SU-DHL-6 (cell line): ENCODE measurements at regions not wholly inside any gene's neighbourhood (a gene's known extent, or its start where the extent isn't known, plus 50 kb on each side); places are given as distances from the start of the nearest gene placed in this dataset.

Experiments used
- H2AFZ ChIP-seq: fragments of 200-600 bp; sonication (generic); 2 replicates; pipeline ENCODE4 v1.6.1; 2014; ENCODE audit warnings: low read depth, mild to moderate bottlenecking, moderate library complexity, mixed read lengths, antibody characterized with exemption, low read length; ENCODE audit not compliant: severe bottlenecking
- H3F3A ChIP-seq: fragments of 200-600 bp; shearing (Covaris generic); 2 replicates; pipeline ENCODE4 v1.6.0; 2016; ENCODE audit warnings: antibody characterized with exemption, mild to moderate bottlenecking; ENCODE audit not compliant: insufficient read depth
- H3K27ac ChIP-seq: fragments of 200-600 bp; sonication (generic); 2 replicates; pipeline ENCODE4 v1.5.1; 2016; ENCODE audit warnings: low read depth, mild to moderate bottlenecking, low read length, moderate library complexity, mixed read lengths
- H3K27me3 ChIP-seq: fragments of 200-600 bp; sonication (generic), shearing (Covaris generic); 2 replicates; pipeline ENCODE4 v1.6.0; 2014; ENCODE audit warnings: mild to moderate bottlenecking, low read length
- H3K36me3 ChIP-seq: fragments of 200-600 bp; sonication (generic); 2 replicates; pipeline ENCODE4 v1.6.1; 2014; ENCODE audit warnings: mild to moderate bottlenecking, low read length, mixed read lengths
- H3K4me2 ChIP-seq: fragments of 300-600, 200-600 bp; shearing (Covaris generic), sonication (generic); 2 replicates; pipeline ENCODE4 v1.6.0; 2014; ENCODE audit warnings: low read length, low read depth, mild to moderate bottlenecking; ENCODE audit not compliant: poor library complexity, severe bottlenecking
- H3K4me3 ChIP-seq: fragments of 200-600 bp; sonication (generic); 2 replicates; pipeline ENCODE4 v1.5.1; 2014; ENCODE audit warnings: antibody characterized with exemption, low read length, mild to moderate bottlenecking, mixed read lengths; ENCODE audit not compliant: insufficient read depth, poor library complexity, severe bottlenecking
- H3K79me2 ChIP-seq: fragments of 200-600 bp; sonication (generic); 2 replicates; pipeline ENCODE4 v1.6.1; 2014; ENCODE audit warnings: mild to moderate bottlenecking, low read length, moderate library complexity; ENCODE audit not compliant: insufficient read depth
- H3K9ac ChIP-seq: fragments of 200-600 bp; sonication (generic); 2 replicates; pipeline ENCODE4 v1.7.0; 2014; ENCODE audit warnings: mild to moderate bottlenecking, low read length
- H3K9me2 ChIP-seq: fragments of 200-600 bp; sonication (generic); replicated peaks from 2 replicates; pipeline ENCODE4 v1.6.1; 2014; ENCODE audit warnings: low read length; ENCODE audit not compliant: insufficient read depth
- H3K9me3 ChIP-seq: fragments of 200-600 bp; sonication (generic); 2 replicates; pipeline ENCODE4 v1.6.1; 2014; ENCODE audit warnings: low read length, mixed read lengths; ENCODE audit not compliant: insufficient read depth
- H4K20me1 ChIP-seq: fragments of 200-600 bp; sonication (generic); 2 replicates; pipeline ENCODE4 v1.6.1; 2014; ENCODE audit warnings: low read depth, mild to moderate bottlenecking, antibody characterized with exemption, low read length, moderate library complexity, mixed read lengths
- CTCF ChIP-seq: fragments of 200-600 bp; sonication (generic); IDR thresholded peaks from one replicate; pipeline ENCODE4 v1.5.1; 2017; ENCODE audit warnings: antibody characterized with exemption, mild to moderate bottlenecking, low read length, moderate library complexity; ENCODE audit not compliant: insufficient read depth, poor library complexity, severe bottlenecking
- EZH2phosphoT487 ChIP-seq: fragments of 200-600 bp; sonication (generic), shearing (Covaris generic); conservative IDR thresholded peaks from 2 replicates; pipeline ENCODE4 v1.6.1; 2018; ENCODE audit warnings: mild to moderate bottlenecking, antibody characterized with exemption, low read length, moderate library complexity, mixed read lengths

GRCh38 chr18:2207294-2207693 lies 364.0 kb downstream of the METTL4 start:
- H3F3A ChIP-seq = no peaks in the 10 kb centered on the region

GRCh38 chr18:2212598-2213205 lies 358.6 kb downstream of the METTL4 start:
- no peak for TF ChIP-seq CTCF
- no peak for TF ChIP-seq EZH2phosphoT487
- H3K9me3 ChIP-seq = no peaks in the 10 kb centered on the region
- no peak overlapping the region for H3K4me2 ChIP-seq
- no peaks in the 10 kb centered on the region for H3K27me3 ChIP-seq
- no peaks in the 10 kb centered on the region for H3K79me2 ChIP-seq
- H4K20me1 ChIP-seq = no peaks in the 10 kb centered on the region
- no peak overlapping the region for H2AFZ ChIP-seq
- no peak overlapping the region for H3K4me3 ChIP-seq
- no peaks in the 10 kb centered on the region for H3F3A ChIP-seq
- H3K36me3 ChIP-seq = no peaks in the 10 kb centered on the region
- H3K9ac ChIP-seq = no peak overlapping the region
- H3K27ac ChIP-seq = no peak overlapping the region
- H3K9me2 ChIP-seq = no peaks in the 10 kb centered on the region

More at GRCh38 chr18:2207294-2207693, 364.0 kb downstream of the METTL4 start:
- Histone ChIP-seq H3K4me3 (no peak overlapping the region), H3K79me2 (no peaks in the 10 kb centered on the region), H3K27ac (no peak overlapping the region), H3K9me3 (no peaks in the 10 kb centered on the region), H3K9ac (no peak overlapping the region), H3K36me3 (no peaks in the 10 kb centered on the region), H3K27me3 (no peaks in the 10 kb centered on the region), H4K20me1 (no peaks in the 10 kb centered on the region), H2AFZ (no peak overlapping the region), H3K9me2 (no peaks in the 10 kb centered on the region), H3K4me2 (no peak overlapping the region)
- no peak for TF ChIP-seq EZH2phosphoT487
- no peak for TF ChIP-seq CTCF

GRCh38 chr18:2213905-2214304 lies 357.4 kb downstream of the METTL4 start:
- no peaks in the 10 kb centered on the region for H3K9me3 ChIP-seq

More at GRCh38 chr18:2213905-2214304, 357.4 kb downstream of the METTL4 start:
- Histone ChIP-seq H3K79me2 (no peaks in the 10 kb centered on the region), H3K4me2 (no peak overlapping the region), H4K20me1 (no peaks in the 10 kb centered on the region), H3F3A (no peaks in the 10 kb centered on the region), H2AFZ (no peak overlapping the region), H3K9me2 (no peaks in the 10 kb centered on the region), H3K27me3 (no peaks in the 10 kb centered on the region), H3K27ac (no peak overlapping the region), H3K9ac (no peak overlapping the region), H3K4me3 (no peak overlapping the region), H3K36me3 (no peaks in the 10 kb centered on the region)
- TF ChIP-seq CTCF (no peak), EZH2phosphoT487 (no peak)
